Mucosa of stomach (tissue), 1 donor: ENCODE measurements at regions not wholly inside any gene's neighbourhood (a gene's known extent, or its start where the extent isn't known, plus 50 kb on each side); places are given as distances from the start of the nearest gene placed in this dataset.
"Not testable (repeated sequence)": the region's sequence is repeated elsewhere in the genome, so short reads cannot be mapped to it uniquely, and the experiment has no call there.

Source experiments
- H3K27me3 ChIP-seq: one replicate; pipeline ENCODE4 v1.7.0; 2013; ENCODE audit warnings: mild to moderate bottlenecking, low read length; ENCODE audit not compliant: control insufficient read depth, insufficient read depth
- H3K36me3 ChIP-seq: one replicate; pipeline ENCODE4 v1.7.0; 2013; ENCODE audit warnings: low read length; ENCODE audit not compliant: control insufficient read depth, insufficient read depth
- H3K4me1 ChIP-seq: one replicate; pipeline ENCODE4 v1.7.0; 2013; ENCODE audit warnings: mild to moderate bottlenecking, low read length; ENCODE audit not compliant: control insufficient read depth, insufficient read depth
- H3K4me3 ChIP-seq: one replicate; pipeline ENCODE4 v1.7.0; 2013; ENCODE audit warnings: low read length
- H3K9ac ChIP-seq: one replicate; pipeline ENCODE4 v1.7.0; 2013; ENCODE audit warnings: mild to moderate bottlenecking, low read length, moderate library complexity
- H3K9me3 ChIP-seq: one replicate; pipeline ENCODE4 v1.7.0; 2013; ENCODE audit warnings: mild to moderate bottlenecking, low read length, moderate library complexity; ENCODE audit not compliant: control insufficient read depth
- donor health status: Pancreatic carcinoma.

DNA sequence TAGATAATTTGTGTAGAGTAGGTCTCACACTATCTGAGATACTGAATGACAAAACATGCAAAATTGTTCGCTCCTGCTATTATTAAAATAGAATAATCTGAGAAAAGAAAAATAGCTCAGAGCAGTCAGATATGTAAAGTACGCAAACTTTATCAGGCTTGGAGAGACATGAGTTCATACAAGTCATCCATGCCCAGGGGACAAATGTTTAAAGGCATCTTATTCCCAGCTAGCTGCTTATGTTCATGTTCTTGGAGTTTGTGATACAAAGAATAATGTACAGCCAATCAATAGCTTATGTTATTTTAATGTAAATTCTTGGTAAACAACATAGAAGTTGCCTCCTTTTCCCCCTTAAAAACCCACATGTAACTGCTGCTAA is 69.4 kb upstream of the USP25 start:
- no peaks in the 10 kb centered on the region for H3K9me3 ChIP-seq

GRCh38 chr21:15667010-15667409 is 62.8 kb upstream of the USP25 start:
- H3K27me3 ChIP-seq = no peaks in the 10 kb centered on the region

More for the DNA sequence above, 69.4 kb upstream of the USP25 start:
- Histone ChIP-seq H3K9ac (no peak overlapping the region), H3K4me1 (no peaks in the 10 kb centered on the region), H3K4me3 (no peak overlapping the region), H3K27me3 (no peaks in the 10 kb centered on the region), H3K36me3 (no peaks in the 10 kb centered on the region)

DNA sequence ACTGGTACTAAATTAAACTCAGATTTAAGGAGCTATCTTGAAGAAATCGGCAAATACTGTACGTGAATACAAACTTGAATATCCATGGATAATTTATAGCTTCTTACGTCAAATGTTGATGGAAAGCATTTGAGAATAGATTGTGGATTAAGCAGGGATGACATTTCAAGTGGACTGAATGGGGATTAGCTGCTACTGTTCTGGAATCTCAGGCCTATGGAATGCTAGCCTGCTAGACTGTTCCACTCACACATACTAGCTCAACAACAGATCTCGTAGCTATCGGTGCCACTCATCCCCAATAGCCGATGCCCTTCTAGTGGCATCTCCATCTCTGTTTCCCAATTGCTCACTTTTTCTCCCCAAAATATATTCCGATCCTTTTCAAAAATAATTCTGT is 62.0 kb upstream of the USP25 start:
- no peaks in the 10 kb centered on the region for H3K36me3 ChIP-seq
- H3K27me3 ChIP-seq = no peaks in the 10 kb centered on the region
- no peaks in the 10 kb centered on the region for H3K4me1 ChIP-seq
- no peak overlapping the region for H3K9ac ChIP-seq
- H3K9me3 ChIP-seq = no peaks in the 10 kb centered on the region
- H3K4me3 ChIP-seq = no peak overlapping the region

More at GRCh38 chr21:15667010-15667409, 62.8 kb upstream of the USP25 start:
- H3K4me3 ChIP-seq = no peak overlapping the region
- H3K36me3 ChIP-seq = no peaks in the 10 kb centered on the region
- H3K9me3 ChIP-seq = no peaks in the 10 kb centered on the region
- no peaks in the 10 kb centered on the region for H3K4me1 ChIP-seq
- H3K9ac ChIP-seq = no peak overlapping the region

GRCh38 chr21:15669247-15669646 is 60.5 kb upstream of the USP25 start:
- Histone ChIP-seq H3K9ac (no peak overlapping the region), H3K4me3 (no peak overlapping the region), H3K36me3 (no peaks in the 10 kb centered on the region), H3K27me3 (no peaks in the 10 kb centered on the region), H3K4me1 (no peaks in the 10 kb centered on the region), H3K9me3 (no peaks in the 10 kb centered on the region)

DNA sequence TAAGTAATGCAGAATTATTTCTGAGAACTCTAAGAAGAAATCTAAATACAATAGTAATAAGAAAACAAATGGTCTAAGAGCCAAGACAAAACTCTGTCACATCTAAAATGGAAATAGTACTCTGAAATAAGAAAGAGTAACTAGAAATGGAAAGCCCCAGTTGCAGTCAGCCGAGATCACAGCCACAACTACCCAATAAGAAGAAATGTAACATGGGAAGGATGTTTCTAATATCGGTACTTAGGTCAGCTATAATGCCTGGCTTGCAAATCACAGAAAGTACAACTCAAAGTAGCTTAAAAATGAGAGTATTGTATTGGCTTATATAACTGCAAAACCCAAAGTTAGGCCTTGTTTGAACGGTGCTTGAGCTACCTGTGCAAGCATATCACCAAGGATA is 58.6 kb upstream of the USP25 start:
- Histone ChIP-seq H3K4me3 (no peak overlapping the region), H3K9me3 (no peaks in the 10 kb centered on the region), H3K9ac (no peak overlapping the region)

GRCh38 chr21:15672578-15672977 is 57.2 kb upstream of the USP25 start:
- H3K9me3 ChIP-seq, H3K27me3 ChIP-seq, H3K4me3 ChIP-seq, H3K9ac ChIP-seq, H3K4me1 ChIP-seq, H3K36me3 ChIP-seq: not testable (repeated sequence)

More for the DNA sequence above, 58.6 kb upstream of the USP25 start:
- no peaks in the 10 kb centered on the region for H3K27me3 ChIP-seq
- H3K36me3 ChIP-seq = no peaks in the 10 kb centered on the region
- no peaks in the 10 kb centered on the region for H3K4me1 ChIP-seq

DNA sequence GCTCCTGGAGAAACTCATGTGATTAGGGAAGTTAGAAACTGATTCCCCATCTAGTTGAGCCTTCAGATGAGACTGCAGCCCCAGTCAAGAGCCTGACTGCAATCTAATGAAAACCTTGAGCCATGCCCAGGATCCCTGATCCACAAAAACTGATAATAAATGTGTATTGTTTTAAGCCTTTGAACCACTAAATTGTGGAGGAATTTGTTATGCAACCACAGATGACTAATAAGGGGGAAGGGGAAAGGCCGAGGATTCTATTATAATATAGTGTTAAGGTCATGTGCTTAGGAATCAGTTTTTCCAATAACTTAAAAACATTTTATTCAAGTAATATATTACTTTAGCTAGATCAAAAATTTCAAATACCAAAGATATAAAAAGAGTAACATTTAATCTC is 52.8 kb upstream of the USP25 start:
- H3K36me3 ChIP-seq = no peaks in the 10 kb centered on the region
- peaks cover 4% of the 10 kb centered on the region for H3K9me3 ChIP-seq
- H3K9ac ChIP-seq = no peak overlapping the region
- no peaks in the 10 kb centered on the region for H3K4me1 ChIP-seq
- no peak overlapping the region for H3K4me3 ChIP-seq
- no peaks in the 10 kb centered on the region for H3K27me3 ChIP-seq

DNA sequence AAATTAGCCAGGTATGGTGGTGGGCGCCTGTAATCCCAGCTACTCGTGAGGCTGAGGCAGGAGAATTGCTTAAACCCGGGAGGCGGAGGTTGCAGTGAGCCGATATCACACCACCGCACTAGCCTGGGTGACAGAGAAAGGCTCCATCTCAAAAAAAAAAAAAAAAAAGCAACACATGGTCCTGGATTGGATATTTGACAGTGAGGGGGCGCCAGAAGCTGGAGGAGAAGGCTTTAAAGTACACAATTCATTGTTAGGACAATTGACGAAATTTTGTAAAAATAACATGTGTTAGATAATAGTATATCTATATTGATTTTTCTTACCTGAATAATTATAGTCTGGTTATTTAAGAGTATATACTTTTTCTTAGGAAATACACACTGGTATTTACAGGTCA is 50.2 kb upstream of the USP25 start:
- Histone ChIP-seq H3K9ac (no peak overlapping the region), H3K4me1 (peaks cover 11% of the 10 kb centered on the region), H3K9me3 (peaks cover 4% of the 10 kb centered on the region), H3K36me3 (no peaks in the 10 kb centered on the region), H3K4me3 (no peak overlapping the region), H3K27me3 (no peaks in the 10 kb centered on the region)
